Esophagus muscularis mucosa (tissue), 4 donors: ENCODE measurements at regions not wholly inside any gene's neighbourhood (a gene's known extent, or its start where the extent isn't known, plus 50 kb on each side); places are given as distances from the start of the nearest gene placed in this dataset.

ENCODE experiments used
- DNase-seq: peaks from one replicate; pipeline ENCODE4 v3.0.0-alpha.2; 2017; ENCODE audit errors: extremely low spot score
- H3K27ac ChIP-seq, 4 donors: fragments of 200-600 bp; sonication (generic); replicated peaks in 1 of 4; 1 replicate in 3 of 4; 2 replicates in 1 of 4; pipeline ENCODE4 v1.5.1; 2016 to 2019; ENCODE audit warnings: mild to moderate bottlenecking in 1 of 4
- H3K27me3 ChIP-seq, 4 donors: fragments of 200-600 bp; sonication (generic); one replicate each; pipeline versions ENCODE4 v1.5.1 to v1.6.0; 2016 to 2019
- H3K36me3 ChIP-seq, 4 donors: fragments of 200-600 bp; sonication (generic); one replicate each; pipeline ENCODE4 v1.5.1; 2016 to 2019
- H3K4me1 ChIP-seq, 4 donors: fragments of 200-600 bp; sonication (generic); one replicate each; pipeline ENCODE4 v1.5.1; 2016 to 2019
- H3K4me3 ChIP-seq, 4 donors: fragments of 200-600 bp; sonication (generic); 1 replicate in 2 of 4; 2 replicates in 2 of 4; pipeline ENCODE4 v1.5.1; 2016 to 2019; ENCODE audit warnings: mild to moderate bottlenecking in 4 of 4, moderate library complexity in 1 of 4
- H3K9me3 ChIP-seq, 4 donors: fragments of 200-600 bp; sonication (generic); 1 replicate in 3 of 4; 2 replicates in 1 of 4; pipeline ENCODE4 v1.5.1; 2016 to 2019
- CTCF ChIP-seq, 3 experiments: fragments of 200-600 bp in 2 of 3; fragments of 450-650 bp in 1 of 3; sonication (generic) in 2 of 3; IDR thresholded peaks; one replicate each; pipeline ENCODE4 v1.5.1; 2017 to 2019; ENCODE audit warnings: antibody characterized with exemption in 3 of 3, mild to moderate bottlenecking in 2 of 3, moderate library complexity in 1 of 3
- EP300 ChIP-seq: sonication (generic); formaldehyde crosslinking; IDR thresholded peaks from one replicate; pipeline ENCODE4 v1.6.1; 2017; ENCODE audit warnings: antibody characterized with exemption
- POLR2A ChIP-seq: fragments of 450-650 bp; IDR thresholded peaks from one replicate; pipeline ENCODE4 v1.6.1; 2017; ENCODE audit warnings: antibody characterized with exemption, moderate library complexity, mild to moderate bottlenecking, low read depth
- POLR2AphosphoS5 ChIP-seq, 2 donors: sonication (generic); formaldehyde crosslinking; IDR thresholded peaks; one replicate each; pipeline ENCODE4 v1.6.1; 2017; ENCODE audit warnings: antibody characterized with exemption in 2 of 2
- WGBS: methylation state at CpG from one replicate; pipeline ENCODE4 v1.1.5; 2018; 5-methylcytosine and 5-hydroxymethylcytosine counted together
- intact Hi-C: fragments of 100-400 bp; cut with DNase I; formaldehyde crosslinking; loops from one replicate; pipeline ENCODE4 v1.15.1; 2023

DNA sequence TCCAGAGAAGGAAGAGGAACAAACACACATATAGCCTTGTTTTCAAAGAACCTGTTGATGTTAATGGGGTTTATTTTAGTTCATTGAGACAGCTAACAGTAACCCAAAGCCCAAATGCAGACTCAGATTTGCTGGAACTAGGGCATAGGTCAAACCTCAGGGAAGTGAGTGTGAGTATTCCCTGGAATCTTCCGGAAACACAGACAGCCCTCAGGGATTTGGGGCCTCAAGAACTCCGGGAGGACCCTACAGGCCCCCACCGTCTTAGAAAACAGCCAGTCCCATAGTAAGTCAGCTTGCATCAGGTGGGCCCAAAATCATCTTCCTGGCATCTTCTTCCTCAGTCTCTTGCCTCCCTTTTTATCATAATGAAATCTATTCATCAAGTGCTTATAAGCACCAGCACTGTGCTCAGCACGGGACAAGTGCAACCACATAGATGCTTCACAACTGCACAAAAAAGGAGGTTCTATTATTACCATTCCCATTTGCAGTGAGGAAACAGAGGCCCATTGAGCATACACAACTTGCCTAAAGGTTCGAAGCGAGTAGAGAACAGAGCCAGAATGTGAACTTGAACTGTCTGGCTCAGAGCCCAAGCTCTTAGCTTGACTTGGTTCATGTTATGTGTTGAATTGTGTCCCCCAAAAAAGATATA lies 50.2 kb upstream of the BCL11A start:
- no peak overlapping the region for H3K27ac ChIP-seq
- H3K36me3 ChIP-seq, result no peaks in the 10 kb centered on the region
- peaks cover 0 to 10% (median 7%) of the 10 kb centered on the region in 4 donors for H3K9me3 ChIP-seq
- no peak for DNase-seq
- no peak for TF ChIP-seq EP300
- TF ChIP-seq CTCF (IDR thresholded peaks at IDR 0.05), result no peak
- no peaks in the 10 kb centered on the region for H3K27me3 ChIP-seq
- intact Hi-C loops, result no loop called here
- 82% methylated on average over 6 of the region's 6 CpGs for WGBS
- no peak overlapping the region for H3K4me3 ChIP-seq
- no peaks in the 10 kb centered on the region for H3K4me1 ChIP-seq

DNA sequence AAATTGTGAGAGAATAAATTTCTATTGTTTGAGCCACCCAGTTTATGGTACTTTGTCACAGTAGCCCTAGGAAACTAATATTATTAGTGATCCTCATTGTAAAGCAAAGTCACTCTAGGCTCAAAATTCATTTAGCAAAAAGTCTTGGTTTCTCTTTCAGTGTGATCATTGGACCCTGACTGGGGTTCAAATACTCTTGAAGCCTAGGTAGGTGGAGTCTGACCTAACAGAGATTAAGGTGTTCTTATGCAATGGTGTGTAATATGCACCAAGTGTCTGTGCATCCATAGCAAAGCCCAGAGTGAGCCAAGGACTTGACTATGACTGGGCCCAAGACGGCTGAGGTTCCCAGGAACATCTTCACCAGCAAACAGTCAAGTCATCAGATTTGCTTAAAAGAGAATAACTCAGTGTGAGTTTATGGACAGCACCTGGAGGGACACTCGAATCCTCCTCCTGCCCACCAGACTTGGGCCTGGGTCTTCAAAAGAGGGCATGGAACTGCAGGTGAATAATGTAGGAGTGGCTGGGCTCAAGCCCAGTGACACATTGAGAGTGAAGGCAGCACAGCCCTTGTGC lies 51.1 kb upstream of the BCL11A start:
- Histone ChIP-seq H3K9me3 (peaks cover 0 to 10% (median 7%) of the 10 kb centered on the region in 4 donors), H3K27ac (no peak overlapping the region), H3K36me3 (no peaks in the 10 kb centered on the region), H3K27me3 (no peaks in the 10 kb centered on the region), H3K4me1 (no peaks in the 10 kb centered on the region), H3K4me3 (no peak overlapping the region)
- intact Hi-C loops, result no loop called here
- WGBS, result 90% methylated on average over 2 of the region's 2 CpGs
- DNase-seq, result no peak
- TF ChIP-seq CTCF (IDR thresholded peaks at IDR 0.05) (no peak), POLR2A (no peak)

- TF ChIP-seq EP300 (no peak), POLR2AphosphoS5 (IDR thresholded peaks at IDR 0.05) (no peak), CTCF (IDR thresholded peaks at IDR 0.05) (no peak), POLR2A (no peak)
- 95% methylated on average over 4 of the region's 4 CpGs for WGBS
- no peak for DNase-seq
- no peaks in the 10 kb centered on the region for H3K4me1 ChIP-seq
- intact Hi-C loops, result no loop called here
- H3K36me3 ChIP-seq, result no peaks in the 10 kb centered on the region
- no peak overlapping the region for H3K27ac ChIP-seq
- H3K4me3 ChIP-seq, result no peak overlapping the region
- H3K9me3 ChIP-seq, result peaks cover 0 to 4% (median 2%) of the 10 kb centered on the region in 4 donors
- H3K27me3 ChIP-seq, result no peaks in the 10 kb centered on the region
Observed at GRCh38 chr2:60605866-60606265, 52.4 kb upstream of the BCL11A start.

DNA sequence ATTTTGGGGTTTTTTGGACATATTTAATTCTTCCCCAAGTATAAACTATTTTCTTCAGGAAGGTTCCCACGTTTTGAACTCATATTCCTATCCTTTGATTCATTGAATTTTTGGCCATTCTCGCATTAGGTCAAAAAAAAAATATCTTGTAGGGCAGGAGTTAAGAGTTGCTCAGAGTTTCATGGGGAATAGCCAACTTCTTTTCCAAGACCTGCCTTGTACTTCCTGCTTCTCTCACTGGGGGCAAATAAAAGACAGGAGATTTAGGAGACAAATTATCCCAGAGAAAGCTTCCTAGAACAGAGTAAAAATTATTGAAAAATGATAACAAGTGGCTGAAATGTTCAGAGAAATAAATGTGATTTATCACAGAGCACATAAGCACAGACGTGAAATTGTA lies 55.2 kb upstream of the BCL11A start:
- no peaks in the 10 kb centered on the region for H3K9me3 ChIP-seq
- WGBS, result 34% methylated on average over 3 of the region's 3 CpGs
- H3K4me1 ChIP-seq, result no peaks in the 10 kb centered on the region
- H3K27me3 ChIP-seq, result no peaks in the 10 kb centered on the region
- no peak for TF ChIP-seq POLR2A
- TF ChIP-seq CTCF (IDR thresholded peaks at IDR 0.05), result no peak
- TF ChIP-seq EP300, result no peak
- TF ChIP-seq POLR2AphosphoS5 (IDR thresholded peaks at IDR 0.05), result no peak
- intact Hi-C loops, result no loop called here
- no peaks in the 10 kb centered on the region for H3K36me3 ChIP-seq
- no peak overlapping the region for H3K4me3 ChIP-seq
- no peak overlapping the region for H3K27ac ChIP-seq
- DNase-seq, result no peak

DNA sequence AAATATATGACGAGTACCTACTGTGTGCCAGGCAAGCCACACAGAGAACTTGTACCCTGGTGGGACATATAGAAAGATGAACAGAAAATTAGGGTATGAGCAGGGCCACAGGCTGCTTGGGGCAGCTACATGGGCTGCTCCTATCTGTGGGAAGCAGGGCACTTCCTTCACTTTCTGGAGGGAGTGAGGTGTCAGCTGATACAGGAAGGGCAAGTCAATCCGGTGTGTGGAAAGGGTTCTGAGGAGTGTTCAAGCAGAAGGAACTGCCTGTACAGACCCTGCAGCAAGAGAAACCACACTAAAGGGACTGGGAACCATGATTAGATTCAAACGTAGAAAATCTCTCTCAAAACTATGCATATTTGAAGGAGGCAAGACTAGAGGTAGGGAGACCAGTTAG lies 58.6 kb upstream of the BCL11A start:
- Histone ChIP-seq H3K27ac (no peak overlapping the region), H3K36me3 (no peaks in the 10 kb centered on the region), H3K4me3 (no peak overlapping the region), H3K4me1 (no peaks in the 10 kb centered on the region), H3K27me3 (no peaks in the 10 kb centered on the region), H3K9me3 (no peaks in the 10 kb centered on the region)
- WGBS, result 57% methylated on average over 3 of the region's 3 CpGs
- intact Hi-C loops, result no loop called here
- TF ChIP-seq EP300, result no peak
- TF ChIP-seq POLR2AphosphoS5 (IDR thresholded peaks at IDR 0.05), result no peak
- no peak for TF ChIP-seq CTCF (IDR thresholded peaks at IDR 0.05)
- no peak for TF ChIP-seq POLR2A
- no peak for DNase-seq
